ENCODE measurements at regions not wholly inside any gene's neighbourhood (a gene's known extent, or its start where the extent isn't known, plus 50 kb on each side); places are given as distances from the start of the nearest gene placed in this dataset.
"Not testable (repeated sequence)": the region's sequence is repeated elsewhere in the genome, so short reads cannot be mapped to it uniquely, and the experiment has no call there.

GRCh38 chr6:14383393-14384174 is 266.0 kb downstream of the CD83 start:
- Histone ChIP-seq H3K27ac (no peak overlapping the region), H3K4me3 (no peak overlapping the region)
- DNase-seq (ENCODE audit: low spot score): no peak

GRCh38 chr6:14384175-14384949 is 266.8 kb downstream of the CD83 start:
- no peak overlapping the region for H3K27ac ChIP-seq
- no peak for TF ChIP-seq CTCF (IDR thresholded peaks at IDR 0.05)
- H3K4me3 ChIP-seq: no peak overlapping the region
- no peak for DNase-seq (ENCODE audit: low spot score)

More at GRCh38 chr6:14383393-14384174, 266.0 kb downstream of the CD83 start:
- no peak for TF ChIP-seq CTCF (IDR thresholded peaks at IDR 0.05)

GRCh38 chr6:14386263-14386662 is 268.7 kb downstream of the CD83 start:
- H3K4me3 ChIP-seq: no peak overlapping the region
- no peak for DNase-seq (ENCODE audit: low spot score)
- TF ChIP-seq CTCF (IDR thresholded peaks at IDR 0.05): no peak
- no peak overlapping the region for H3K27ac ChIP-seq

GRCh38 chr6:14386668-14387067 is 269.1 kb downstream of the CD83 start:
- Histone ChIP-seq H3K27ac (no peak overlapping the region), H3K4me3 (no peak overlapping the region)
- no peak for TF ChIP-seq CTCF (IDR thresholded peaks at IDR 0.05)
- DNase-seq (ENCODE audit: low spot score): no peak

GRCh38 chr6:14388371-14388770 is 270.8 kb downstream of the CD83 start:
- TF ChIP-seq CTCF (IDR thresholded peaks at IDR 0.05): no peak

GRCh38 chr6:14389776-14390175 is 272.2 kb downstream of the CD83 start:
- not testable (repeated sequence) for DNase-seq (ENCODE audit: low spot score); H3K4me3 ChIP-seq; H3K27ac ChIP-seq

More at GRCh38 chr6:14388371-14388770, 270.8 kb downstream of the CD83 start:
- Histone ChIP-seq H3K4me3 (no peak overlapping the region), H3K27ac (no peak overlapping the region)
- DNase-seq (ENCODE audit: low spot score): no peak

GRCh38 chr6:14390805-14391204 is 273.2 kb downstream of the CD83 start:
- TF ChIP-seq CTCF (IDR thresholded peaks at IDR 0.05): no peak
- no peak overlapping the region for H3K4me3 ChIP-seq
- DNase-seq (ENCODE audit: low spot score): no peak
- H3K27ac ChIP-seq: no peak overlapping the region

All from coronary artery (tissue), 2 donors.